OCI-LY1 (cell line): ENCODE measurements at regions not wholly inside any gene's neighbourhood (a gene's known extent, or its start where the extent isn't known, plus 50 kb on each side); places are given as distances from the start of the nearest gene placed in this dataset.

Experiments used
- H2AFZ ChIP-seq: fragments of 200-600 bp; sonication (generic), shearing (Covaris generic); 2 replicates; pipeline ENCODE4 v1.6.0; 2014; ENCODE audit warnings: antibody characterized with exemption, mild to moderate bottlenecking, low read length
- H3F3A ChIP-seq: fragments of 200-600 bp; sonication (generic), shearing (Covaris generic); 2 replicates; pipeline ENCODE4 v1.6.0; 2014; ENCODE audit warnings: mild to moderate bottlenecking, antibody characterized with exemption, low read length, moderate library complexity; ENCODE audit not compliant: insufficient read depth
- H3K27ac ChIP-seq: fragments of 200-600 bp; sonication (generic); 2 replicates; pipeline ENCODE4 v1.5.1; 2014; ENCODE audit warnings: low read length, mixed run types, mild to moderate bottlenecking, low read depth; ENCODE audit not compliant: poor library complexity, severe bottlenecking
- H3K27me3 ChIP-seq: fragments of 200-600 bp; sonication (generic); 2 replicates; pipeline ENCODE4 v1.6.0; 2014; ENCODE audit warnings: antibody characterized with exemption, mild to moderate bottlenecking, low read length, moderate library complexity; ENCODE audit not compliant: insufficient read depth
- H3K36me3 ChIP-seq: fragments of 200-600 bp; sonication (generic); 2 replicates; pipeline ENCODE4 v1.6.1; 2014; ENCODE audit warnings: mild to moderate bottlenecking, antibody characterized with exemption, low read length, moderate library complexity, mixed read lengths; ENCODE audit not compliant: insufficient read depth
- H3K4me1 ChIP-seq: fragments of 200-600 bp; sonication (generic); 2 replicates; pipeline ENCODE4 v1.5.1; 2014; ENCODE audit warnings: mild to moderate bottlenecking, low read length, moderate library complexity; ENCODE audit not compliant: insufficient read depth, severe bottlenecking
- H3K4me2 ChIP-seq: fragments of 200-600 bp; sonication (generic), shearing (Covaris generic); 2 replicates; pipeline ENCODE4 v1.6.1; 2014; ENCODE audit warnings: low read length
- H3K4me3 ChIP-seq: fragments of 200-600 bp; sonication (generic); 2 replicates; pipeline ENCODE4 v1.5.1; 2014; ENCODE audit warnings: low read length, low read depth, mild to moderate bottlenecking, mixed read lengths; ENCODE audit not compliant: poor library complexity, severe bottlenecking
- H3K79me2 ChIP-seq: fragments of 200-600 bp; shearing (Covaris generic); 2 replicates; pipeline ENCODE4 v1.6.1; 2016; ENCODE audit warnings: mixed run types, low read length, mixed read lengths; ENCODE audit not compliant: insufficient read depth
- H3K9ac ChIP-seq: fragments of 200-600 bp; sonication (generic), shearing (Covaris generic); 2 replicates; pipeline ENCODE4 v1.6.1; 2014; ENCODE audit warnings: mild to moderate bottlenecking, low read length, mixed read lengths
- H3K9me2 ChIP-seq: fragments of 200-600 bp; sonication (generic), shearing (Covaris generic); 2 replicates; pipeline ENCODE4 v1.6.1; 2014; ENCODE audit warnings: low read depth, mild to moderate bottlenecking, low read length, mixed read lengths
- H3K9me3 ChIP-seq: fragments of 200-600 bp; shearing (Covaris generic); 2 replicates; pipeline ENCODE4 v1.6.1; 2014; ENCODE audit warnings: low read length, mixed read lengths
- H4K20me1 ChIP-seq: fragments of 200-600 bp; sonication (generic), shearing (Covaris generic); 2 replicates; pipeline ENCODE4 v1.6.0; 2016; ENCODE audit warnings: mild to moderate bottlenecking, low read length; ENCODE audit not compliant: insufficient read depth
- EZH2 ChIP-seq: fragments of 200-600 bp; sonication (generic), shearing (Covaris generic); IDR thresholded peaks from 2 replicates; pipeline ENCODE4 v1.8.0; 2017; ENCODE audit warnings: borderline replicate concordance, mixed run types, mild to moderate bottlenecking, antibody characterized with exemption, low read length, moderate library complexity, mixed read lengths
- TF ChIP-seq, protein P1 (sequence below): fragments of 200-600 bp; sonication (generic), shearing (Covaris generic); IDR thresholded peaks from 2 replicates; pipeline ENCODE4 v1.5.1; 2017; ENCODE audit warnings: mild to moderate bottlenecking, antibody characterized with exemption, low read length, moderate library complexity, mixed read lengths

DNA sequence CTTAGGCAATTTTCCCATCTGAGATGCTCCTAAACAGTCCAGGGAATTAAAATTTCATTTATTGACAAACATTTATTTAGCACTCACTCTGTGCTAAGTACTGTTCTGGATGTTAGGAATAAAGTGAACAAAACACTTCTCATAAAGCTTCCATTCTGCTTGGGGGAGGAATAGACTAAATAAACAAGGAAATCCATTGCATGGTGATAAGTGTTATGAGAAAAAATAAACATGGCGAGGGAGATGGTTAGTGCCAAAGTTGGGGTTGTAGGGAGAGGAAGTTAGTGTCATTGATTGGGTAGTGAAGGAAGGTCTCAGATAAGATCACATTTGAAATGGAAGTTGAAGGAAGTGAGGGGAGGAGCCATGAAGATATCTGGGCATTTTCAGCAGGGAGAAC, 72.2 kb upstream of the CES5A start:
- no peak overlapping the region for H3K4me2 ChIP-seq
- H3K27me3 ChIP-seq = no peaks in the 10 kb centered on the region
- H3K36me3 ChIP-seq = no peaks in the 10 kb centered on the region
- H3K79me2 ChIP-seq = no peaks in the 10 kb centered on the region
- H3F3A ChIP-seq = no peaks in the 10 kb centered on the region
- no peak overlapping the region for H2AFZ ChIP-seq
- no peak overlapping the region for H3K27ac ChIP-seq
- no peak for TF ChIP-seq EZH2
- TF ChIP-seq, protein P1, sequence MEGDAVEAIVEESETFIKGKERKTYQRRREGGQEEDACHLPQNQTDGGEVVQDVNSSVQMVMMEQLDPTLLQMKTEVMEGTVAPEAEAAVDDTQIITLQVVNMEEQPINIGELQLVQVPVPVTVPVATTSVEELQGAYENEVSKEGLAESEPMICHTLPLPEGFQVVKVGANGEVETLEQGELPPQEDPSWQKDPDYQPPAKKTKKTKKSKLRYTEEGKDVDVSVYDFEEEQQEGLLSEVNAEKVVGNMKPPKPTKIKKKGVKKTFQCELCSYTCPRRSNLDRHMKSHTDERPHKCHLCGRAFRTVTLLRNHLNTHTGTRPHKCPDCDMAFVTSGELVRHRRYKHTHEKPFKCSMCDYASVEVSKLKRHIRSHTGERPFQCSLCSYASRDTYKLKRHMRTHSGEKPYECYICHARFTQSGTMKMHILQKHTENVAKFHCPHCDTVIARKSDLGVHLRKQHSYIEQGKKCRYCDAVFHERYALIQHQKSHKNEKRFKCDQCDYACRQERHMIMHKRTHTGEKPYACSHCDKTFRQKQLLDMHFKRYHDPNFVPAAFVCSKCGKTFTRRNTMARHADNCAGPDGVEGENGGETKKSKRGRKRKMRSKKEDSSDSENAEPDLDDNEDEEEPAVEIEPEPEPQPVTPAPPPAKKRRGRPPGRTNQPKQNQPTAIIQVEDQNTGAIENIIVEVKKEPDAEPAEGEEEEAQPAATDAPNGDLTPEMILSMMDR = no peak
- no peak overlapping the region for H3K9ac ChIP-seq
- no peaks in the 10 kb centered on the region for H3K9me3 ChIP-seq
- no peaks in the 10 kb centered on the region for H3K9me2 ChIP-seq
- H3K4me1 ChIP-seq = no peaks in the 10 kb centered on the region
- no peaks in the 10 kb centered on the region for H4K20me1 ChIP-seq
- no peak overlapping the region for H3K4me3 ChIP-seq

DNA sequence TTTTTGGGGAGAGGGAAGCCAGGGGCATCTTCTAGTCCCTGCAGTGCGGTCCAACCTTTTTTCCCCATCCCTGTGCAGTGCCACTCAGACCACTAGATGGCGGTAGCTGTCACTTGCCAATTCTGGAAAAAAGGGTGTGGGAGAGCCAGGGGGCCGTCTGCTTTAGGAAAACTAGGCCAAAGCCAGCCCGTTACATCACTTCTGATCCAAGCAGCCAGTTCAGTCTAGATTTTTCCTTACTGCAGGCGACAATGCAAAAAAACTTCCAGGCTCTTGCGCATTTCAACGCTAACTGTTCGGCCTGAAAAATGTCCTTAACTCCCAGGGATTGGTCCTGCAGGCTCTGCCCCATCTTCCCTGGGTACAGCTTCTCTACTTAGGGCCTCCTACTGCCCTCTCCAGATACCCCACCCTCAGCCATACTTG, 69.2 kb upstream of the CES5A start:
- no peak overlapping the region for H3K27ac ChIP-seq
- H3K9me3 ChIP-seq = no peaks in the 10 kb centered on the region
- no peaks in the 10 kb centered on the region for H3K9me2 ChIP-seq
- H3K36me3 ChIP-seq = no peaks in the 10 kb centered on the region
- no peaks in the 10 kb centered on the region for H3K27me3 ChIP-seq
- TF ChIP-seq, protein P1 = peak; percentile 94
- no peak for TF ChIP-seq EZH2
- H3F3A ChIP-seq = no peaks in the 10 kb centered on the region
- no peak overlapping the region for H3K4me2 ChIP-seq
- no peaks in the 10 kb centered on the region for H3K4me1 ChIP-seq
- no peaks in the 10 kb centered on the region for H4K20me1 ChIP-seq
- H3K79me2 ChIP-seq = no peaks in the 10 kb centered on the region
- H3K9ac ChIP-seq = no peak overlapping the region
- H2AFZ ChIP-seq = no peak overlapping the region
- H3K4me3 ChIP-seq = no peak overlapping the region

DNA sequence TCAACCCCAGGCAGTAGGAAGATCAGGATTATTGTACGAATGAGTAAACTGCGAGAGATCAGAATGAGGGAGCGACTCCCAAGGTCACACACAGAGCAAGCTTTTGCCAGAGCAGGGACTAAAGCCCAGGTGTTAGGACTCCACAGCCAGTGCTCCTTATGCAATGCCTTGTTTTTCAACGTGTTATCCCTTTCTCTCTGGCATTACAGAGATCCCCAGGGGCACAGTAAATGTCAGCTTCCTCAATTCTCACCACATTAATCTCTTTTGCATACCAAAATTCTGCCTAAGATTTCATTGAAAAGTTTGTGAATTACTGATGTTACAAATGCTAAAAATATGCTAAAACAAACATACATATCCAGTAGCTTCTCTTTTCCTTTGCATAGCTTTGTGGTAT, 68.1 kb upstream of the CES5A start:
- no peak overlapping the region for H3K9ac ChIP-seq
- H4K20me1 ChIP-seq = no peaks in the 10 kb centered on the region
- no peaks in the 10 kb centered on the region for H3K27me3 ChIP-seq
- no peak overlapping the region for H2AFZ ChIP-seq
- H3K36me3 ChIP-seq = no peaks in the 10 kb centered on the region
- no peak overlapping the region for H3K27ac ChIP-seq
- no peaks in the 10 kb centered on the region for H3K9me2 ChIP-seq
- no peaks in the 10 kb centered on the region for H3K4me1 ChIP-seq
- H3K79me2 ChIP-seq = no peaks in the 10 kb centered on the region
- no peak overlapping the region for H3K4me2 ChIP-seq
- H3F3A ChIP-seq = no peaks in the 10 kb centered on the region
- no peaks in the 10 kb centered on the region for H3K9me3 ChIP-seq
- no peak overlapping the region for H3K4me3 ChIP-seq
- no peak for TF ChIP-seq EZH2
- TF ChIP-seq, protein P1 = no peak
